Germinal center (tissue), 1 donor: ENCODE measurements at regions not wholly inside any gene's neighbourhood (a gene's known extent, or its start where the extent isn't known, plus 50 kb on each side); places are given as distances from the start of the nearest gene placed in this dataset.

ENCODE experiments used
- DNase-seq: peaks from one replicate; pipeline ENCODE4 v3.0.0; 2012; ENCODE audit warnings: mixed read lengths, low spot score

DNA sequence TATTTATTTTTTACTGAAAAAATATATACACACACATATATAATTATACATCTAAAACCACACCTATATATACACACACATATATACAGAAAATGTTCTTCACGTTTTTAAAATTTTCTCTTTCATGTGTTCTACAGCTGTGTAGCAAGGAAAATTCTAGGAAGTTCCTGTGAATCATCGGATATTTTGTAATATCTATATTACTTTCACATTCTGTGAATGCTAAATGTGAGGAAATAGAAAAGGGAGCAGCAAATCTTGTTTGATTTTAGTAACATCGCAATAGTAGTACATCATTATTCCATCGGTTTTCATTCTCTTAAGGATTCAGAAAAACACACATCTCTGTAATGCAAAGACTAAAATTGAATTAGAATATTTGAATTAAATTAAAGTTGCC lies 836.8 kb upstream of the NECTIN3 start:
- DNase-seq = no peak

GRCh38 chr3:110236976-110237610 lies 834.5 kb upstream of the NECTIN3 start:
- no peak for DNase-seq

GRCh38 chr3:110243081-110243480 lies 828.5 kb upstream of the NECTIN3 start:
- DNase-seq = no peak

GRCh38 chr3:110246796-110247376 lies 824.7 kb upstream of the NECTIN3 start:
- DNase-seq = no peak

DNA sequence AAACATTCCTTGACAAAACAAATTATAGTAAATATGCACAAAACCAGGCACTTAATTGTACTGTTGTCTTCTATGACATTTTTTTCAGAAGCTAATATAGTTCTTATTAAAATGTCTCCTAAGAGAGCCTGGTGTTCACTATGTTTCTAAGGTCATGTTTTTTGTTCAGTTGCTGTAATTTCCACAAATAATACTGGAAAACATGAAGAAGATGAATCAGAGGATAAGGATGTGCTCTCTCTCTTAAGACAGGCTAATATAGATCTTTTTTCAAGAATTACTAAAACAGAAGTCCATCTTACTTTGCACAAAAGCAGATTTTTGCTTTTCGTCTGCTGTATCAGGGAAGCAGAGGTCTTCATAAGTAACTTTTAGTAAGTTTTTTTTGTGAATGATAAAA lies 823.0 kb upstream of the NECTIN3 start:
- DNase-seq = no peak

GRCh38 chr3:110253794-110254193 lies 817.8 kb upstream of the NECTIN3 start:
- no peak for DNase-seq

DNA sequence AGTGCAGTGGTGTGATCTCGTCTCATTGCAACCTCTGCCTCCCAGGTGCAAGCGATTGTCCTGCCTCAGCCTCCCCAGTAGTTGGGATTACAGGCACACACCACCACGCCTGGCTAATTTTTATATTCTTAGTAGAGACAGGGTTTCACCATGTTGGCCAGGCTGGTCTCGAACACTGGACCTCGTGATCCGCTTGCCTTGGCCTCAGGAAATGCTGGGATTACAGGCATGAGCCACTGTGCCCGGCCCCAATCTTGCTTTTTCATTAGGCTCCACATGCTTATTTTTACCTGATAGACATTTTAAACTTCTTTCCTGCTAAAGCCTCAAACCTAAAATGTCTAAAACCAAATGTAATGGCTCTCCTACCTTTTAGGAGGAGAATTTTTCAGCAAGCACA lies 817.0 kb upstream of the NECTIN3 start:
- no peak for DNase-seq

DNA sequence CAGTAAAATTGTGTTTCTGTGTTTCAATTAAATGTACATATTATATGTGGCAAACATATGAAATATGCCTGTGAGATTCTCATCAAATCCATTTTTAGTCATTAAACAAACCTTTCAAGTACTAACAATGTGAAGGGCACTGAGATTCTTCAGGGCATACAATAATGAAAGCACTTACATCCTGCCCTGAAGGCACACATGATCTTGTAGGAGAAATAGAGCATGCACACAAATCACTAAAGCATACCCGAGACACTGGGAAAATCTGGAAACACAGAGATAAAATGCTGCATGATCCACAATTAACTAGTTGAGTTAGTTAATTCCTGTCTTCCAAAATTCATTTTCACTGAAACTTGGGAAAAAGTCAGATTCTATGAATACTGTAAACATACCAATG lies 810.5 kb upstream of the NECTIN3 start:
- DNase-seq = no peak

DNA sequence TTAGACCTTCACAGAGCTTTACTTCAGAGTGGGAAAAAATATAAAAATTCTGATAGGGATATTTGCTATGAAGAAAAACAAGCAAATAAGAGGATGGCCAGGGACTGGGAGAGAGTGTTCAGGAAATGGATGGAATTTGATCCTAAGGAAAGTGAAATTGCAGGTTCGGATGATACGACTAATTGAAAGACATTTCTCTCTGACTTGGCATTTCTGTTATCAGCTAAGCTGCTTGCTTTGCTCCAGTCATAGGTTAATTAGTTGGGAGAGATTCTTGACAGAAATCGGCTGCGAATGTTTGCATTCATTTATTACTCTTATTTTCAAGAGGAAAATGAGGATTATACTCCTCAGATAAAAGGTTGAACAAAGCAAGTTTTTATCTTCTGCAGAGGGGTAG lies 808.7 kb upstream of the NECTIN3 start:
- no peak for DNase-seq

DNA sequence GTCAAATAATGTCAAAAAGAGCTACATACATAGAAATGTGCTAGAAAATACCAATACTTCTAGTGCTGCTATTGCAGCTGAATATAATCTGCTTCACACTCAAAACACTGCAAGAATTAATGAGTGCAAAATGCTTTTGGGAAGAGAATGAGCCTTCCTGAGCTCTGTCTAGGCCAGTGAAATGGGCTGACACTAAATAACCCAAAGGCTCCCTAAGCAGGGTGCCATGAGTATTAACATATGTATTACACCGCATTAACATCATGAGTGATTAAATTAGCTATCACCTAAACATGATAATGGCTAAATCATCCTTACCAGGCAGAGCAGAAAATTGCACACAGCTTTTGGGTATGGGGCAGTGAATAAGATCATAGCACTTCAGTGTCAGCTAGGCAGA lies 806.3 kb upstream of the NECTIN3 start:
- no peak for DNase-seq

DNA sequence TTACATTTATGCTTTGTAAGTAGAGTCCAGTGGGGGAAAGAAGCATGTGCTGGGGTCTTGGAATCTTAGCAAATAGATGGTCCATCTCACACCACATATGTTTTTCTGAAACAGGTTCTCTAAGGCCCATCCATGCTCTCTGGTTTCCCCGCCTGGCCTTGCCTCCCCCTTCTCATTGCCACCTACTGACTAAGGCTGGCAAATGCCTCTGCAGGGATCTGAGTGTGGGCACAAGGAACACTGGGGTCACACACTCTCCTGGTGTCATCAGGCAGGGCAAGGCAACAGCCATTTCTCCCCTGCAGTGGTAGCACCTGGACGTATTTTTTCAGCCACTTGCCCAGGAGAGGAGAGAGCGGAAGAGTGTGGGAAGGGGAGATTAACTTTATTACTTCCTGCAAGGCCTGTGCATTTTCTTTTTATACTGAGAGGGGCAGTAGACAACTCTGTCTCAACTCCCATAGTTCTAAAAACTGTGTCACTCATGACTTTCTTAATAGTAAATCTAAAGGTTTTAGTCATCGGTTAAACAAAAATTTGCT lies 804.2 kb upstream of the NECTIN3 start:
- DNase-seq = no peak

- DNase-seq = no peak
These were observed 799.1 kb upstream of the NECTIN3 start for GRCh38 chr3:110272525-110272924.

DNA sequence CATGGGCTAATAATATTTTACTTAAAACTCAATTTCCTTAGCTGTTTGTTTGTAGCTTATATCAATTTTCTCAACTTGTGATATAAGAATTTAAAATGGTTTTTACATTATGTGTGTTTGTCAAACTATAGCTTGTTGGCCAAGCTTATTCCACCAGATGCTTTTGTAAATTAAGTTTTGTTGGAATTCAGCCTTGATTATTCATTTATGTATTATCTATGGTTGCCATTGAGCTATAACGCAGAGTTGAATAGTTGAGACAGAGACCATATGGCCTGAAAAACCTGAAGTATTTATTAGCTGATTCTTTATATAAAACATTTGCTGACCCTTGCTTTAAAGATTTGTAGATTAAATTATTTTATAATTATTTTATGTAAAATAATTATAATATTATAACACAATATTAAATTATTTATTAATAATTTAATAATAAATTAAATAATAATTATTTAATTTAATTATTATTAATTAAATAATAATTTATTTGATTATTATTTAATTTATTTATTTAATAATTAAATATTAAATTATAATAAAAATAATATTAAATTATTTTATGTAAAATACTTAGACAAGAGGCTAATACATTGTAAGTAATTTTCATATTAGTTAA lies 779.6 kb upstream of the NECTIN3 start:
- no peak for DNase-seq

DNA sequence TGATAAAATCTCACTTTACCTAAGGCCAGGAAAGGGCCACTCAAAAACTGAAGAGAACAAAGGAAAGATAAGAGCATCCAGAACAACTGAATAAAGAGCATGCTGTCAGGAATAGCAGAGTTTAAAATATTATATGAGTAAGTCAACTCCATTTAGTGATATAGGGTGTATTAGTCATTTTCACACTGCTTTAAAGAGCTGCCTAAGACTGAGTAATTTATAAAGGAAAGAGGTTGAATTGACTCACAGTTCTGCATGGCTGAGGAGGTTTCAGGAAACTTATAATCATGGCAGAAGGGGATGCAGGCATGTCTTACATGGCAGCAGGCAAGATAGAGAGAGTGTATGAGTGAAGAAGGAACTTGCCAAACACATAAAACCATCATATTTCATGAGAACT lies 778.0 kb upstream of the NECTIN3 start:
- DNase-seq = no peak

- no peak for DNase-seq
These were observed 774.7 kb upstream of the NECTIN3 start for GRCh38 chr3:110296885-110297284.

DNA sequence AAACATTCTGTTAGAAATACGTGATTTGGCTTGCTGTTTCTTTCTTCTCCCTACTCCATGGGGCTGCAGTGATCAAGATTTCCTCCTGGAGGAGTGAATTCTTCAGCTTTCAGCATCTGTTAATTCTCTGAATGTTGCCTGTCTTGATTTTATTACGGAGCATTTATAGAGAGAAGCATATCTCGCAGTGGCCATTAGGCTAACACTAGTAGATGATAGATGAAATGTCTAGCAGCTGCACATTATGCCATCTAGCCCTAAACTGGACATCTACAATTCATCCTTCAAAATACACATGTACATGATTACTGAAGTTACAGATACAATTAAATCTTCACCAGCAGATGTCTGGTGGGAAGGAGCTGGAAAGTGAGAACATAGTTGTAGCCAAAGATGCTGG lies 769.8 kb upstream of the NECTIN3 start:
- no peak for DNase-seq

GRCh38 chr3:110307065-110307809 lies 764.4 kb upstream of the NECTIN3 start:
- DNase-seq = no peak

DNA sequence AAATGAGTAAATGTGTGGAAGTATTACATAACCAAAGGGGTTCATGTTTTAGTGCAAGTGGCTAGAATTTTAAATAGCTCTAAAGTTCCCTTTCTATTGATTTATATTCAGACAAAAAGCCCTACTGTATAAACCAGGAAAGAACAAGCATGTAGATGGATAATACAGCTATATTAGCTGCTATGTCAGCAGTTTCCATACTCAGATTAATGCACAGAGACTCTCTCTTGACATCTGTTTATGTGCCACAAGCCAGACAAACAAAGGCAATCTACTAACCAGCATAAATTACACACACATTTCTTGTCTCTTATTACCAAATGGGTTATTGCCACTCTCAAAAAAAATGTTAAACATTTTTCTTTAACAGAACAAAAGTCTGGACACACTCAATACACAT lies 760.1 kb upstream of the NECTIN3 start:
- no peak for DNase-seq

DNA sequence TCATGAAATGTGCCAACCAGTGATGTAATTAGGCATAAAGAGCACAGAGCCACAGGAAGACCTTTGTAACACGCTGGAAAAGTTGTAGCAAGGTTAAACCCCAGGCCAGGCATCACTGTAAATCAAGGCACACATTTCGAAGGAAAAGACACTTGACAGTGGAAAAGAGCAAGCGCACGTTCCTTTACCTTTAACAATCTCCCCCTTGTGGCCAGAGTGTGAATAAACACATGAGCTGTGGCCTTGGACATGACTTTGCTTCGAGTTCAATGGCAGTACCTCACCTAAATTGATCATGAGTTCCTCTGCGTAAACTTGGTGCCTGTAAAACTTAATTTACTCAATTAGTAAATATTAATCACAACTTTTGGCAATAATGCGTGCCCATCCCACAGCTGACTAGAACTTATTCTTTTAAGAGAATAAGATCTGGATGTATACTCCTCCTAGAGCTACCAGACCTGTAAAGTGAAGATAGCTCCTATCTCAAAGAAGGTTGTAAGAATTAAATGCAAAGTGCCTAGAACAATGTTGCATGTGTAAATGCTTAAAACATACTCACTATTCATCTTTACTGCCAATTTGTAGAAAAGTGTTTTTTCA lies 757.0 kb upstream of the NECTIN3 start:
- peak; percentile 2 for DNase-seq

GRCh38 chr3:110318108-110318507 lies 753.5 kb upstream of the NECTIN3 start:
- no peak for DNase-seq

DNA sequence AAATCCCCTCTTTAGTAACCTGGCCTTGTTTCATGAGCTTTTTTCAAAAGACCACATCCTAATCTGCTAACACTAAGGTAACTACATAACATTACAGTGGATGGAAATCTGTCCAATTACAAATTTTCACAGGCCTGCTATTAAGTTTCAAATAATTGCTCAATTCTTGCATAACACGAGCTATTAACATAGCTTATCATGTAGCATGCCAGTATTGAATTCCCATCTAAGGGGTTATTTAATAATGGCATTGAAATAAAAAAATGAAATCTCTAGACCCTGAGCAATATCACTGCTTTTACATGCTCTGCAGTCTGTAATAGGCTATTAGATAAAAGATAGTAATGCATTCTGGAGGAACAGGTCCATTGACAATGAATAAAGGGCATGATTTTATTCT lies 748.3 kb upstream of the NECTIN3 start:
- no peak for DNase-seq

- no peak for DNase-seq
These were observed 747.4 kb upstream of the NECTIN3 start for GRCh38 chr3:110324171-110324705.
